GM18909 (cell line): ENCODE measurements at regions not wholly inside any gene's neighbourhood (a gene's known extent, or its start where the extent isn't known, plus 50 kb on each side); places are given as distances from the start of the nearest gene placed in this dataset.

Source experiments
- ATAC-seq: cut with Tn5 transposase; IDR thresholded peaks from one replicate; pipeline ENCODE4 v1.9.1; 2021; ENCODE audit warnings: mild to moderate bottlenecking; ENCODE audit not compliant: unreplicated experiment, poor library complexity

- no peak for ATAC-seq
Measured at GRCh38 chr10:6889718-6890117, 309.6 kb upstream of the PRKCQ start.

- no peak for ATAC-seq
Measured at GRCh38 chr10:6888434-6888833, 308.4 kb upstream of the PRKCQ start.

- no peak for ATAC-seq
Measured at GRCh38 chr10:6885284-6885683, 305.2 kb upstream of the PRKCQ start.

- ATAC-seq, result no peak
Measured at GRCh38 chr10:6881987-6882386, 301.9 kb upstream of the PRKCQ start.

GRCh38 chr10:6877722-6878392 lies 297.8 kb upstream of the PRKCQ start:
- ATAC-seq, result no peak

- ATAC-seq, result no peak
Measured at GRCh38 chr10:6877336-6877721, 297.3 kb upstream of the PRKCQ start.

- no peak for ATAC-seq
Measured at GRCh38 chr10:6875269-6875865, 295.3 kb upstream of the PRKCQ start.

GRCh38 chr10:6871128-6871527 lies 291.1 kb upstream of the PRKCQ start:
- ATAC-seq, result no peak

- ATAC-seq, result no peak
Measured at GRCh38 chr10:6868036-6868725, 288.1 kb upstream of the PRKCQ start.

- ATAC-seq, result no peak
Measured at GRCh38 chr10:6866757-6867156, 286.7 kb upstream of the PRKCQ start.

- no peak for ATAC-seq
Measured at GRCh38 chr10:6864142-6864541, 284.1 kb upstream of the PRKCQ start.

GRCh38 chr10:6863381-6863780 lies 283.3 kb upstream of the PRKCQ start:
- ATAC-seq, result no peak

- ATAC-seq, result no peak
Measured at GRCh38 chr10:6850452-6850851, 270.4 kb upstream of the PRKCQ start.

- ATAC-seq, result no peak
Measured at GRCh38 chr10:6847561-6847960, 267.5 kb upstream of the PRKCQ start.

- ATAC-seq, result no peak
Measured at GRCh38 chr10:6843894-6844650, 264.0 kb upstream of the PRKCQ start.

GRCh38 chr10:6843481-6843881 lies 263.4 kb upstream of the PRKCQ start:
- ATAC-seq, result no peak

- no peak for ATAC-seq
Measured at GRCh38 chr10:6842722-6843121, 262.6 kb upstream of the PRKCQ start.

- no peak for ATAC-seq
Measured at GRCh38 chr10:6841761-6842160, 261.7 kb upstream of the PRKCQ start.

GRCh38 chr10:6840766-6841165 lies 260.7 kb upstream of the PRKCQ start:
- no peak for ATAC-seq

- ATAC-seq, result no peak
Measured at GRCh38 chr10:6840201-6840691, 260.2 kb upstream of the PRKCQ start.

GRCh38 chr10:6838118-6838517 lies 258.0 kb upstream of the PRKCQ start:
- ATAC-seq, result no peak
